Activated CD4-positive, alpha-beta T cell treated with anti-CD3 and anti-CD28 coated beads, Interleukin-2, amount 50 U/mL, for 16 hours (primary cell): ENCODE measurements at regions not wholly inside any gene's neighbourhood (a gene's known extent, or its start where the extent isn't known, plus 50 kb on each side); places are given as distances from the start of the nearest gene placed in this dataset.

Source experiments
- DNase-seq: peaks from one replicate; pipeline ENCODE4 v3.0.0-alpha.2; 2020

DNA sequence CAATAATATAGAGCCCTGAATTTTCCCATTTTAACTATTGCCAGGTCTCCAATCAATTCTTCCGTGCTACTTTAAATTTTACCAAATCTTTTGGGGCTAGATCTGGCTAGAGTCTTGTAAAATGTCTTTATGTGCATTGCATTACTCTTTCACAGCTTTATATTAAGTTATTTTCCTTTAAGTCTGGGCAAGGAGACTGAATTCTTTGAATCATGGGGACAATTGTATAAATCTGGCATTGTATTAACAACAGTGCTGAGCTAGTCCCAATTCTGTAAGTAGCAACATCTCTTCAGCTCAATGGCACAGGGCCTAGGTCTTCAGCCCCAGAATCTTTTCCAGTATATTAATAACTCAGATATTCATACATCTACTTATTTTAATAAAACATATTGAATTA, 1080.4 kb upstream of the INTU start:
- DNase-seq, result no peak

DNA sequence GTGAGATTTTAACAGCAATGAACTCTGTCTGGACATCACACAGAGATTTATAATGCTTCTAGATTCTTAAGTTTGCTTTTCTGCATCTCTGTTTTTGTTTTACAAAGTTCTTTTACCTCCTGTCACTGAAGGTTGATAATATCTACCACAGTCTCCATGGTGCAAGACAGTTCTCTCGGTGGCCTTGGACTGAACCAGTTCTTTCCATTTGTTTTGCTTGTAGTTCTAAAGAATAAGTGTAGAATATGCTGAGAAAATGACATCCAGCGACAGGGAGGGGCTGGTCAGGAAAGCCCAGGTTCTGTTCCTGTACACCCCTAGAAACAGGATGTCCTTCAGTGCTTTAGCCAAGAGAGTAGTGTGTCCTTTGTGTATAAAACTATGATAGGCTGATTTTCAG, 1079.5 kb upstream of the INTU start:
- DNase-seq, result no peak

DNA sequence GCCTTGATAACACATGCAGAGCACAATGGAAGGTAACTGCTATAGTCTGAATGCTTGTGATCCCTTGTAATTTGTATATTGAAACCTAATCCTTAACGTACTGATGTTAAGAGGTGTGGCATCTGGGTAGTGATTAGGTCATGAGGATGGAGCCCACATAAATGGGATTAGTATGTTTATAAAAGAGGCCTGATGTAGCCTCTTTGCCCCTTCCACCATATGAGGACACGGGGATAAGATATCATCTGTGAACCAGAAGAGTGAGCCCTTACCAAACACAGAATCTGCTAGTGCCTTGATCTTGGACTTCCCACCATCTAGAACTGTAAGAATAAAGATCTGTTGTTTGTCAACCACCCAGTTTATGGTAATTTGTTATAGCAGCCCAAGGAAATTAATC, 1074.2 kb upstream of the INTU start:
- DNase-seq, result no peak

DNA sequence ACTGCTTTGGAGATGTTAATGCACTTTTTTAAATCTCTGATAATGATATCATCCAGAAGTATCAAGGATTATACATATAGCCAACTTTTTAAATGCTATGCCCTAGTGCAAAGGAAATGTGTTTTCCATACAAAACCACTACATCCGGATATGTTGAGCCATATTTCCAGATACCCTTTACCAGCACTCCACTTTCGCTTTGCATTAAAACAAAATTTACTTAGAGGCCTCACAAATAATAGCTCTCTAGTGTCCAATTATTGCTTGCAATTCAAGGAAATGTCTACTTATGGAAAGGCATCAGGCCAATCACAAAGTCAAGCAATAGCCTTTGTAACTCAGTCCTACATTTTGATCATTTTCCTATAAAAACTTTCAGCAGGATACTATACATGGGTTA, 1072.8 kb upstream of the INTU start:
- no peak for DNase-seq

DNA sequence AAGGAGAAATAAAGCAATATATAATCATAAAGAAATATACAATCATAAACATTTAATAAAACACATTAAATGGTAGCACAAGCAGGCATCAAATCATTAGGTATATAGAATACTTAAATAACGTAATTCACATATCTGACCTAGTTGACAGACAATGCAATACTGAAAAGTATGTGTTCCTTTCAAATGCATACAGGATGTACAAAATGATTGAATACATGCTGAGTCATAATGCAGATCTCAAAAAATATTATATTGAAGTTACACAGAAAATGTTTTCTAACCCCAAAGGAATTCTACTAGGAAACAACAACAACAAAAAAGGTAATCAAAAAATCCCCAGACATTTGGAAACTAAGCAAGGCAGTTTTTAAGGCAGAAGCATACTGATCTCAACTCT, 1072.0 kb upstream of the INTU start:
- no peak for DNase-seq

DNA sequence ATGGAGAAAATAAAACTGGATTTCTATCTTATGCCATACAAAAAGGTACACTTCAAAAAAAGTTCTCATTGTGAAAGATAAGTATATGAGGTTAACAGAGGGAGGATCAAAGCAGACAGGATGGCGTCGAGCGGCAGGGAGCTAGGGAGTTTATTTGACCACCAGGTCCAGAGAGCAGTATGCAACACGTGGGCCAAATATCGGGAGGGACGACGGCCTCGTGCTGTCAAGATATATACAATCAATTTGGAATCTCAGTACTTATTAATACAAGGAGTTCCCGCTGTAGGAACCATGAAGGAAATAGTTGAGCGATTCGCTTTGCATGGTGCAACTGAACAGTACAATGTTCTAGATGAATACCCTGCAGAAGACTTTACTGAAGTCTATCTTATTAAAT, 1069.4 kb upstream of the INTU start:
- DNase-seq, result no peak

DNA sequence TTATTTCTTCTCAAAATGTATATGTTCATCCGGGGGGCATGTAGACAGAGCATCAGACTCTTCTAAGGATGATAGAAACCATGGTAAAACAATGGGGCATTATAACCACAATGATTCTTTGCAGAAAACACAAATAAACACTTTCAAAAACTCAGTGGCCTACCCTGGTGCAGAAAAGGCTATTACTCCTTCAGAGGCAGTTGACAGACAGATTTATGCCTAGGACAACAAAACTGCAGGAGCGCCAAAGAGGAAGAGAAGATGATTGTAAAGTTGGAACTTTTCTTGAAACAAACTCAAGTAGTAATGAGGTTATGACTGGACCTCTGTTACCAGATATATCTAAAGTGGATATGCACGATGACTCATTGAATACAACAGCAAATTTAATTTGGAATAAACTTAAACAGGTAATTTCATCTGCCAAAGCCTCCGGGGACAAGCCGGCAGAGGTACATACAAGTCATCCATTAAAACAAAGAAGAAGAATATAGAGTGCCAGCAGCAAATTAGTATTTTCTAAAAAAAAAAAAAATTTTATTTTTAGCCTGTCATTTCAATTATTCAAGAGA, 1068.4 kb upstream of the INTU start:
- no peak for DNase-seq

DNA sequence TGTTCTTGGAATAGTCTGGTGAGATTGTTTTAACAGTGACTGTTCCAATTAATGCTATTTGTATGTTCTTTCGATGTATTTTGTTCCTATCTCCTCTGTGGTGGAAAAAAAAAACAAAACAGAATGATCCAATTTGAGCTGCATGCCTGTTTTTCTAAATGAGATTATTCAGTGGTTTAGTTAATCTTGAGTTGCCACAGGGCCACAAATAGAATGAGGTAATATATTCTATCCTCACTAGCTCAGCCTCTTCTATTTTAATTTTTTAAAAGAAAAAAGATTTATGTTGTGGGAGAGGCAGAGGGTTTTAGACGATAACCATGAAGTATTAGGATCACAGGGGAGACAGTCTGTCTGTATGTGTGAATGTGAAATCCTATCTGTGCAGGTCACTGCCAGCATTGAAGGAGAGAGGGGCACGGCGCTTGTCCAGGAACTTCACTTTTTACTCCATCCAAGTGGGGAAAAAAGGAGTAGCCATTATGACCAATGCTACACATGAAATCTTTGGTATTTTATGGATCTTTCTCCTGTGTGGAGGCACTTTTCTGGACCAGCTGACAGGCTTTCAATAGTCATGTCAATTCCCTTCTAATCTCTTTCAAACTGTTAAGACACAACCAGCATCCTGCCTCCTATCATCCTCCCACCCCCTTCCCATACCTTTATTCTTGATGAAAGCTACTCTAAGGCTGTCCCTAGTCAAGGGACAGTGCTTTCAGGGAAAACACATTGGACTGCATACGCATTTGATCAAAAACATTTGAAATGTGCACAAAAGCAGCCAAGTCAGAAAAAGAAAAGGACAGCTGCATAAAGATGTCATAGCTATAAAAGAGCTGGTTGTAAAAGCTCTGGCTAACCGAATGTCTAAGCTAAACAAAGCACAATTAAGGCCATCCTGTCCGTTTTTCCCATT, 1063.8 kb upstream of the INTU start:
- no peak for DNase-seq

DNA sequence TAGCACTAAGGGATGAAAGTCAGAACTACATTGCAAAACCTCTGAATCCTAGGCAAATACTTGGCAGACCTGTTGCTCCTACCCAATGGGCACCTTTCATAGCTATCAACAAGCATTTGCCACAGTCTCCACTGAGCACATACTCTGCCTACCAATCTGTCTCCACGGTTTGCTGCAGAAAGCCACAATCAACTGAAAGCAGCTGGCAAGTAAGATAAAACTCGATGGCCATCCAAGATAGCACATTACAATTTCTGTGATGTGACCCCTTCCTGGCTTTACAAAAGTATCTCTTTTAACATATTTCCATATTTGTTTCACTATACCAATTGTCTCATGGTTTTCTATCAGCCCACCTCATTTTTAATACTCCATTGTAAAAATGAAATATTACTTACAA, 1060.5 kb upstream of the INTU start:
- no peak for DNase-seq

DNA sequence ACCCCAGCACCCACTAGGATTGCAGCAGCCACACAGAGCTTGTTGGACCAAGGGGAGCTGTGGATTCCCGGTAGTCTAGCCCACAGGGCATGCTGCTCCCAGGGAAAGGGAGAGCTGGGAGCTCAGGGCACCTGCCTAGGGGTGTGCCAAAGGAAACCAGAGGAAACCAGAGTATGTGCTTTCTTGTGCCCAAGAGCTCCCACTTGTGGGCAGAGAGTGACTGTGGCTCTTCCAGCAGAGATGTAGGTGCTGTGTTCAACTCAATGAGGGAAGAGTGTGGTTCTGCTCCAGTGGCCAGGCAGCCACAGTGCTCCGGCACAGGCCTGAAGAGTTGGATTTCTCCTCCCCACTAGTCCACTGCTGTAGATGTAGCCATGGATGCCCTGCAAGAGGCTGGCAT, 1050.0 kb upstream of the INTU start:
- no peak for DNase-seq

DNA sequence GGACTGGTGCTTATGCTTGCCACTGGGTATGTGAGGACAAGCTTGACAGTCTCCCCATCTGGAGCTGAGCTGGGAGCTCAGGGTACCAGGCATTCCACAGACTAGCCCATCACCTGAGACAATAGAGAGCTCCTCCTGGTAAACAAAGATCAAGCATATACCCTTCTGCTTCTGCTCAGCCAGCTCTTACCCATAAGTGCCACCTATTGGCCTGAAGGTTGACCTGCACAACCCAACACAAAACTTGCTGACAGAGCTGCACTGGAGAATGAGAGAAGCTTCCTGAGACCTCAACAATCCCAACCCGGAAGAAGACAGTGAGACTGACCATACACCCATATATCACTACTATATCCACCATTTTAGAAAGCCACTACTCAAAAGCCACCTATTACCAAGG, 1049.2 kb upstream of the INTU start:
- no peak for DNase-seq

DNA sequence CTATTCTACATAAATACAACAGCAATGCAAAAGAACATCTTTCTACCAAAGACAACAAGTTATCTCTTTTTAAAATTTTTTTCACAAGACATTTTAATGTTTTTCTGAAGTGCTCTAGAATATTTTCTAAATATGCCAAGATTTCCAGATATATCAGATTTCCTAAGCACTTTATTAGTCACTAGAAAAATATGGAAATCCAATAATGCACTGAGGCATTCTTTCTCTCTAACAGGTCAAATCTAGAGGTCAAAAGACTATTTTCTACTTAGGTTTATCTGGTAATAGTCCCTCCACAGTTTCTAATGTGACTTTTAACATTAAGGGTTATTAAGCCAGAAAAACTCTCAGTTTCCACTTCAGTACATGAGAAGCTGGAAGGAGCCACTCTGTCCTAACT, 1041.2 kb upstream of the INTU start:
- no peak for DNase-seq

DNA sequence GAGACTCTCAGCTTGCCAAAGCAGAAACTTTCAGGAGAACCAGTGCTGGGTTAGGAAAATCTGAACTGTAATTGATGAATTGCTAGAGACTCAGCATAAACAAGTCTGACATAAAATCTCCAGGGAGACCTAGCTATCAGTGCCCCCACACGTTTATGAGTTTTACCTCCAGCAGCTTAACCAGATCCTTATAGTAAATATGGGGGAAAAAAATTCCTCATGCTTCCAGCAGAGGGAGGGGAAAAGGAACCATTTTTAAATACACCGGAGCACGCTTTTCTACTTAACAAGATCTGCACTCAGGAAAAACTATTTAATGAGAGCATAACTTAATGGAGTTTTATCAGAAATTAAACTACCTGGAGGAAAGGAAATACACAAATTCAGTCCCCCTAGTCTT, 1040.7 kb upstream of the INTU start:
- DNase-seq, result no peak

DNA sequence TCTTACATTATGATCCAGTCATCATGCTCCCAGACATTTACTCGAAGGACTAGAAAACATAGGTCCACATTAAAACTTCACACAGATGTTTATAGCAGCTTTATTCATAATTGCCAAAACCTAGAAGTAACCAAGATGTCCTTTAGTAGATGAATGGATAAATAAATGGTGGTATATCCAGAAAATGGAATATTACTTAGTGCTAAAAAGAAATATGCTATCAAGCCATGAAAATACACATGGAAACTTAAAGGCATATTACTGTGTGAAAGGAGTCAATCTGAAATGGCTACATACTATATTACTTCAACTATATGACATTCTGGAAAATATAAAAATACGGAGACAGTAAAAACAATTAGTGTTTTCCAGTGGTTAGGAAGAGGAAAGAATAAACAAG, 1039.1 kb upstream of the INTU start:
- DNase-seq, result no peak

DNA sequence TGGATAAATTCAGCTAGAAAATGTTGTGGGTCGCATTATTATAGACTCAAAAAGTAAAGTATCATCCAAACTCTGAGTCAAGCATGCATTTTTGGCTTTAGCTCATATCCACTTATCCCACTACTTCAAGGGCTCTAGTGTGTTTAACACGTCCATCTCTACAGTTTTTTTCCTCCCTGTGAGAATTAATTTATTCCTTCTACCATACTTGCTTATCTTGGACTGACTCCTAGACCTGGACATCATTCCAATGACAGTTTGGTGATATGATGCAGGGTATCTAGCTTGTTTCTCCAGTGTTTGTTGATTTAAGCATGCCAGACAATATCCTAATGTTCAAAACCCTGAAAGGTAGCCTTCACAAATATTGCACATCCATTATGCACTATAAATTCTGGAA, 1037.1 kb upstream of the INTU start:
- DNase-seq, result no peak

DNA sequence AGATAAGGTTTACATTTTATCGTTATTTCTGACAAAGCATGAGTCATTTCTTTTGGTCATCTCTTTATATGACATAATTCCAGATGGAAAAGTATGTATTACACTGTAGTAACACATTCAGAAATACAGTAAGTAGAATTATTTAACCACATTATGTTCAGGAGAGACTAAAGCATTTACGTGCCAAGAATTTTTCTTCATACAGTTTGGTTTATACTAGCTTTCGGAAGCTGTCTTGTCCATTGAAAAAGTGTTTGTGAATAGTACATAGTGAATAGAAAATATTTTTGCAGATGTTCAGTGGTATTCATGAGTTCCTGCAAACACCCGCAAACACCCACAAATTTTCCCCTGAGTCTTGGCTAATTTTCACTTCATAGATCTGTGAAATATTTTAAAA, 1033.0 kb upstream of the INTU start:
- DNase-seq, result no peak

DNA sequence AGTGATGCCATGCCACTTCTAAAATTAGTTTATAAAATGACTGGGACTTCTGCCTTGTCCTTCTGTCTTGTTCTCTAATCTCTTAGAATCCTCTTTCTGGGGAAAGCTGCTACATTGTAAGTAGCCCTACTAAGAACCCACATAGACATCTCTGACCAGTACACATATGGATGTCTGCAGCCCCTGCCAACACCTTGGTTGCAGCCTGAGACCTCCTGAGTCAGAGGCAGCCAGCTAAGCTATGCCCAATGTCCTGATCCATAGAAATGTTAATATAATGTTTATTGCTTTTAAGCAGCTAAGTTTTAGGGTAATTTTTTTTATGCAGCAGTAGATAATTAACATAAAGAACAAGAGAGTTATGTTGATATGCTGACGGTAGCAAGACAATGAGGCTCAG, 1029.5 kb upstream of the INTU start:
- no peak for DNase-seq

DNA sequence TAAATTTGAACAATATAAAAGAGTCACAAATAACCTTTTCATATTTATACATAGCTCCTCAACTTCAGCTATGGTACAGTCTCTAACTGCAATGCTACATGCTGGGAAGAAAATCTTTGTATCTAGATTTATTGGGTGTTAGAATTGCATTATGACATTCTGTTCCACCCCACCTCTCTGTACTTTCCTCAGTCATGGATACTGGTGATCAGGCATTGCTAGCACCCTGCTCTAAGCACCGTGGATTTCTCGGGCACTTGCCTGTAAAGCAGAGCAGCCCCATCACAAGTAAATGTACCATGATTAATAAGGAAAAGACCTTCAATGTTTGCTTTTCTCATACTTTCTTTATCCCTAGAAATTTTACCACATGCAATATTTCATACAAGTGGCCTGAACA, 1028.9 kb upstream of the INTU start:
- no peak for DNase-seq

DNA sequence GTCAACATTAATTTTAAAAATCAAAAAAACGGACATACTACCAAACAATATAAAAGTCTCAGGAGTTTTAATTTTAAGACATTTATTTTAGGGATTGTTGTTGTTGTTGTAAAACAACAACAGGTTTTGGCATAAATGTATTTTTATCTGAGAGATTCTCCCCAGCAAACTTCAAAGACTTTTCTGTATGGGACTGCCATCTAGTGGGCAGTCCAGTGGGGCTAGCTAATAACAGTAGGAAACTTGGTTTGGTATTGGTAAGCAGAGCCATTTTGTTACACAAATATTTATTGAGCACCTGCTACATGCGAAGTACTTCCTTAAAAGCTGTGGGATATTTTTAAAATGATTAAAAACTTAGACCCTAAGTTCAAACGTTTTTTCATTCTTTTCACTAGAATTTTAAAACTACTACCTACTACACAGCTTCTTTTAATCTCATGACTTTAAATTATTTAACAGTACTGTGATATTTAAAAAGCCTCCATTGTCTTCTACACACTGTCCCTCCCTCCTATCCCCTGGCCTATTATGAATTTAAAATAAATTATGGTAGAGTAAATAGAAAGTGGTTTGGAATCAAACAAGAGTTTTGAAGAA, 1028.4 kb upstream of the INTU start:
- DNase-seq, result peak; percentile 3

DNA sequence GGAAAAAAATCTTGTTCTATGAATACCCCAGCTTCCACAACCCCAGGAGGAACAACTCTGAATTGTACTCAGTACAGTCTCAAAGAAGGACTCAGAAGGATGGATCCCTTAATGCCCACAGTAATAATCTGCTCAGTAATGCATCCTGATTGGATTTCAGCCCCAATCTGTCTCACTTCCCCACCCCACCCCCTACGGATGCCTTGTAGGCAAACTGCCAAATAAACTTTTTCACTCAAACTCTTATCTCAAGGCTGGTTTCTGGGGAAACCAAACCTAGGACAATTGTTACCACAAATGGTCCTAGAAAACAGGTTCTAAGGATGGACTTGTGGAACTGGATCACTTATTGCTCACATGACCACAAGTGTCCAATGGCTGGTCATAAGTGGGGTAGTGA, 1021.8 kb upstream of the INTU start:
- DNase-seq, result no peak

DNA sequence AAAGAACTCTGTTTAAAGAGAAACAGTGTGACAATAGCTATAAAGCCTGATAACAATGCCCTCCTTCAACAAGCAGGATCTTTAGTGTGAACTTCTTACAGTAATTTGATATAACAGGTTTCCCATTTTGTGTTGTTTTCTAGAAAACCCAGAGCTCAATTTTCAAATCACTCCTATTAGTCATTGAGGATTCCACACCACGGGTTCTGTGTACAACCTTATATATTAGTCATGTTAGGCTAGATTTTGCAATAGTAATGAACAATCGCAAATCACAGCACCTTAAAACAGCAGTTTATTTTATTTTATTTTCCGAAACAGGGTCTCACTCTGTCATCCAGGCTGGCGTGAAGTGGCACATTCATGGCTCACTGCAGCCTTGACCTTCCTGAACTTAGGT, 1020.9 kb upstream of the INTU start:
- no peak for DNase-seq

DNA sequence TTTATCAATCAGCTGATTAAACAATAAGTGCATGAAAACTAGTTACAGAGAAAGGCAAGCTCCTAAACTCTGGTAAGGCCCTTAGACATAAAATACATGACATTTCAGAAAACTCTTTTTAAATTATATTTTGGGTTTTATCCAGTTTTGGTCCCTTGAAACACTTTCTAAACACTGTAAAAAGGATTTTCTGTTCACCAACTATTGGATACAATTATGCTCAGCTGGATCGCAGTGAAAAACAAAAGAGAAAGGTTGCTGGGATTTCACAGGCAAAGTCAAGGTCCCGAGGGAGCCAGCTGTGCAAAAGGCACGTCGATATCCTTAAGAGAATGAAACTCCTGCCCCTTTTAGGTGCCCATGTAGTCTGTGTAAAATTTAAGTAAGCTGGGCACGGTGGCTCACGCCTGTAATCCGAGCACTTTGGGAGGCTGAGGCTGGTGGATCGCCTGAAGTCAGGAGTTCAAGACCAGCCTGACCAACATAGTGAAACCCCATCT, 1018.4 kb upstream of the INTU start:
- no peak for DNase-seq

DNA sequence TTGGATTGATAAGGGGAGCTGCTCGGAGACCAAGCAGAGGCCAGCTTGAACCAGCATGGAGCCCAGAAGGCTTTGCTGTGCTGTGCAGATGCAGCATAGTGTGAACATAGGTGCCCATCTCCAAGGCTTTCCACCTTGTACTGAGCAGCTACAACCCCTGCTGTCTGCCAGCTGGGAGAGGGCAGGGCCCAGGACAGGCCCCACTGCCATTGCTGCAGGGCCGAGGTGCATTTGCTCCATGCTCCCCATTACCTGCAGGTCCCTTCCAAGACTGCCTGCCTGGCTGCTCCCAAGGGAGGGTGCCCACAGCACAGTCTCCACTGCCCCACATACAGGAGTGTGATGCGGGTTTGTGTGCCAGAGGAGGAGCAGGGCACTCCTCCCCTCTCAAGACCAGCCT, 1016.0 kb upstream of the INTU start:
- DNase-seq, result no peak

DNA sequence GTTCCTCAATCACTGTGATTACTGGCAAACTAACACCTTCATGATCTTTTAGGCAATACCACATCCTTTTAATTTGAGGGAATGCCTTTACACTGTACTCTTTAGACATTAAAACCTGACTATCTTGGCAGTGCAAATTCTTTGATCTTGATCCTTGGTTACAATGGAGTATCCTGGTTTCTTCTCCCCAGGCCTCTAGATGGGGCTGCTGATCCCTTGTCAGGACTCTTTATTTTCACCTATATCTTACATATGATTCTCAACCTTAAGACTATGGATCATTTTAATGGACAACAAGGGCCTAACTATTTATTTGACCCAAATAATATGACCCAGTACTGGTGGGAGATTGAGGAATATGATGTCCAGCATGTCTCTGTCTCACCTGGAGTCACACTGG, 1005.5 kb upstream of the INTU start:
- DNase-seq, result no peak
